GM18508 (cell line): ENCODE measurements at regions not wholly inside any gene's neighbourhood (a gene's known extent, or its start where the extent isn't known, plus 50 kb on each side); places are given as distances from the start of the nearest gene placed in this dataset.

Experiments
- ATAC-seq: cut with Tn5 transposase; IDR thresholded peaks from one replicate; pipeline ENCODE4 v1.9.1; 2021; ENCODE audit warnings: moderate number of reproducible peaks; ENCODE audit not compliant: insufficient read depth, unreplicated experiment

DNA sequence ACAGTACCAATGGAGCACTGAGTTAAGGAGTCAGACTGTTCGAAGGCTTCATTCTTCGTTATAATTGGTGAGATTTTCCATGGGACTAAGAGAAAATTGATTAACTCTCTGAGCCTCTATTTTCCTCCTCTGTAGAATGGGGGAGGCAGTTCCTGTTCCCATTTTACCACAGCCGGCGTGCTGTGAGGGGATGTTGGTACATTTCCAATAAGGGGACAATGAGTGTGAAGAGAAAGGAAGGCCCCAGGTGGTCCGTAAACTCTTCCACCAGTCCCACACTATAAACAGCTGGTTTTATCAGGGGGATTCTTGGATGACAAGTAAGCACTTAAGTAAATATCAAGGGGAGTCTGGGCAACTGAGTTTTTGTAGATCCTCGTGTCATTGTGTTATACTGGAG, 109.9 kb downstream of the DAD1 start:
- no peak for ATAC-seq

DNA sequence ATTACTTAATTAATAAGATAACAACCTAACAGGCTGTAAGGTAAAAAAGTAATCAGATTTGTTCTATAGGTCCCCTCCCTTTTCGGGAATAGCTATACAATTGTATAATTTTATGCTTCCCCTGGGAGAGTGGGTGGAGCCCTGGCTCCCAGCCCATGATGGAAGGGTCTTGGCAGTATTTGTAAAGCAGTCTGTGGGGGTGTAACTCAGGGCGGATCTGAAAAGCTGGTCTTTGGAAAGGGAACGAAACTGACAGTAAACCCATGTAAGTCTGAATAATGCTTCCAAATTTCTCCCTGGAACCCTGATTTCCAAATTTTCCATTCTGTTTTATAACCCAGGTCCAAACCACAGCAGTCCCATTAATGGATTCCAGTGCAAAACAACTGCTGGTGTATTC, 110.4 kb downstream of the DAD1 start:
- no peak for ATAC-seq

DNA sequence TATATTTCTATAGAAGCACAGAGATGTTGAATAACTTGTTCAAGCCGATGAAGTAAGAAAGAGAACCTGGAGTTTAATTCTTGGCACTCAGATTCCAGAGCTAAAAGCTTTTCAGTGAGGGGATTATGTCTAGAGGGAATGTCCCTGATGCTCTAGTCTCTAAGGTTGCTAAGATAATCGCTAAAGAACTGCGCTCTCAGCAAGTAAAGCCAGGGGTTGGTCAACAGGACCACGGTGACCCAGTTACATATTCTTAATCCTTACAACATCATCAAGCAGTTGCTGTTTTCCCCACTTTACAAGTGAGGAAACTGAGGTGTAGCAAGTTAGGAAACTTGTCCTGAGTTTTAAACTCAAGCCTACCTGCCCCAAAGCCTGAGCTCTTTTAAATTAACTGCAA, 110.8 kb downstream of the DAD1 start:
- ATAC-seq, result no peak

DNA sequence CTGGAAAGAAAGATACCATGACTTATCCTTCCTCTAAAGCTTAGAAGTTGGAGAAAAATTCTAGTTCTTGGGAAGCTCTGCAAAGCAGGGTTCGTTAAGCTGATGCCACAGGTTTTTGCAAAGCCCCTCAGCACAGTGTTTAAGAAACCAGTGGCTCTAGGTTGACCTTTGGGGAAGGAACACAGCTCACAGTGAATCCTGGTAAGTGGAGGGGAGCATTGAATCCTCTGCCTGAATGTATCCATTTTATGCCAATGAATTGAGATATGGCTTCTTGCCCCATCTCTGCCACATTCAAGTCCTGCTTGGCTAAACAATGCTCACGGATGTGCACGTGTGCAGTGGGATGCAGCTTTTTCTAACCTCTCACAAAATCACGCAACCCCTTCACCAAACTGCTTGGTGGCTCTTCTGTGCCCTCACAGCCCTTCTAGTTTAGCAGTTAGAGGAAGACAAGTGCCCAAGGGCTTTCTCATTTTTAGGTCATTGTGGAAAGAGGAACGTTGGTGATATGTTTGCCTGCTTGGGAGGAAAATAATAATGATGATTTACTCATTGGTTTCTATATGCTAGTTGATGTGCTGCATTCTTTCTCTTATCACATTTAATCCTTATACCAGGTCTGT, 111.3 kb downstream of the DAD1 start:
- no peak for ATAC-seq

DNA sequence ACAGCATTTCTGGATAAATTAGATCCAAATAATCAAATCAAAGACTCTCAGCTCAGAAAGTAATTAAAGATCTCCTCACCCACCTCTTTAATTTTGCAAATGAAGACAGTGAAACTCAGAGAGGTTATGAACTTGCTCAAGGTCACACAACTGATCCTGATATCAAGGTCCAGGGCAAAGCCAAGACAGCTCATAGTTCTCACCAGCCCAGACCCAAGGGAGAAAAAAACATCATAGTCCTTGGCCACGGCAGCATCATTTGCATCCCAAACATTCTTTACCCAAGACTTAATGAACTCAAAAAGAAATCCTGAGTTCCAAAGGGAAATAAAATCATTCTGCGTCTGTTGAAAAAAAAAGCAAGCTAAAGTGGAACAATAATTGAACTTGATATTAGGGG, 112.1 kb downstream of the DAD1 start:
- no peak for ATAC-seq

DNA sequence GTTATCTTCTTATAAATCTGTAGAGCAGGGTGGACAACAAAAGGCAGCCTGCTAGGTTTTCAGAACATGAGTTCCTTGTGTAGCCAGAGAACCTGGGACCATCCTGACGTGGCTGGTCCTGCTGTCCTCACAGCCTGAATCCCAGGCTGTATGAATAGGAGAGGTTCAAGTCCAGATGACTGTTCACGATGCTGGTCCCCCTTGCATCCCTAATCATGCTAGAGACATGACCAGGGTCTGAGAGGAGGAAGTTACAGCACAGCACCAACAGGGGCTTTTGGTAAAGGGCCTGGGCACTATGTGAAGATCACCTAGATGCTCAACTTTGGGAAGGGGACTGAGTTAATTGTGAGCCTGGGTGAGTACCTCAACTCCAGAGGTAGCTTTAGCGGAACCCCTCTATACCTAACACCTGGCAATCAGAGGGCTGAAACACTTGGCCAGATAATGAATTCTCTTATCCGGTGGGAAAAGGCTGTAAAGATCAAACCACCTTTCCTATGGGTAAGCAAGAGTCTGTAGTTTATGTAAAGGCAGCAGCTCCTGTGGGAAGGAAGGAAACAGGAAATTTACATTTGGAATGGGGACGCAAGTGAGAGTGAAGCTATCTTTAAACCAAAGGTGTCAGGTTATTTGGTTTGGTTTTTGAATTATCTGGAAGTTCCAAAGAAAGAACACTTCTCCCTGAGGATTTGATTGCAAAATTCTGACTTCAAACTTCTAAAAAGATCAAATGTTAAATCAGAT, 112.8 kb downstream of the DAD1 start:
- no peak for ATAC-seq

DNA sequence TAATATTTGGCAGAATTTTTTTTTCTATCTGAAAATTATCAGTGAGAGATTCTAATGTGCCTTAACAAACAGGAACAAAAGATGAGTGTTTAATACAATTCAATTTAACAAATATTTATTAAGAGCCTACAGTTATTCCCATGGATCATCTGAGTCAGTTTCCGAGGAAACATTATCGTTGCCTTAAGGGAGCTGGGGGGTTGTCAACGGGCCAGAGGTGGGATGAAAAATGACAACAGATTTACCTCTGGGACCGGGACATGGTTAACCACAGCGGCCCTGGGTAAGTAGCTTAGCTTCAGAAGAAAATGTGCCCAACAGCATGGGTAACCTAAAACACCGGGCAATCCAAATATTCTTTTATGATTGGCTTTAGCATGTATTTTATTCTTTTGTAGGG, 113.6 kb downstream of the DAD1 start:
- ATAC-seq, result no peak

DNA sequence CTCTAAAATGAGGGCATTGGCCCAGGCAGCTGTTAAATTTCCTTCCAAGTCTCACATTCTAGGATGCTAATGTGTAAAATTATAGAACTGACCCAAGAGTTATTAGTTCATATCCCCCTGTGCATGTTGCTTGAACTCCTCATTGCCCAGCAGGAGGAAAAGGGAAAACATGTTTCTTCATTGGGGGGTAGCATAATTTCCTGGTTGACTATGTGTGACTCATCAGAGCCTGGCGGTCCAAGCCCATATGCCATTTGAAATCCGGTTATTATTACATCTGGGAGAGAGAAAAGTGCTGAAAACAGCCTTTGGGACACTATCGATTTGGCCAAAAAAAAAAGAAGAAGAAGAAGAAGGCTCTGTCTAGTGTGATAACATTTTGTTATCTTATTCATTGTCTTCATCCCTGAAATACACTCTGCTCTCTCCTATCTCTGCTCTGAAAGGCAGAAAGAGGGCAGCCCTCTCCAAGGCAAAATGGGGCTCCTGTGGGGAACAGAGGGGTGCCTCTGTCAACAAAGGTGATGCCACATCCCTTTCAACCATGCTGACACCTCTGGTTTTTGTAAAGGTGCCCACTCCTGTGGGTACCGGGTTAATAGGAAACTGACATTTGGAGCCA, 114.2 kb downstream of the DAD1 start:
- no peak for ATAC-seq

DNA sequence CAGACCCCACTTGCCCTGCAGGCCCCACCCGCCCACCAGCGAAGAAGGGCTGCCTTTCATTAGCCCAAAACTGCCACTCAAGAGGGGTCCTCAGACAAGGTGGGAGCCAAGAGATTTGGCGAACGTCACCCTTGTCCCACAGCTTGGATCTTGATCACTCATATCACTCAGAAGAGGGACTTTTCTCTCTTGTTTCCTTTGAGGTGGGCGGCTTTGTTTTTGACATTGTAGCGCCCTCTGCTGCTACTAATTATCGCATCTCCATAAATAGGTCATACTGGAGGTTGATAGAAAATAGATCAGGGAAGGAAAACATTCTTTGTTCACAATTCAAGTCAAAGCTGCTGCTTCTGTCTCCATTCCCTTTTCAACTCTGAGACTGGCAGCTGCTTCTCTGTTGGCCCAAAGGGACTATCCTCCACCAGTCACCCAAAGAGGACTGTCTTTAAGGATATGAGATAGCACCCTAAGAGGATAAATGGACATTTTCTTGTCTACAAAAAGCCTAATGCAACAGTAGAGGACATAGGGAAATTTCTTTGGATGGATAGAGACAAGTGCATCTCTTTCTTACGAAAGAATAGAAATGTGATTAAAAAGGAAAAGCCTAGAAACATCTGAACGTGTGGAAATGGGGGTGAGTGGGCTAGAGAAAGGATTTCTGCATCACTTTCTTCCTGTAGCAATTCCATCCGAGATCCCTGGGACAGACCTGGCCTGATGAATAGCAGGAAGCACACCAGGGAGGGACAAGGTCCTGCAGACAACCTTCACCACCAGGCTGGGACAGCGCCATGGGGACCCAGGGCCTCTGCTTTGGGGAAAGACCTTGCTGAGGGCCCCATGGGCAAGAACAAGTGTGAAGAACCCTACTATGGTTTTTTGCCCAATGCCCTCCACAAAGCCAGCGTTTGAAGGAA, 115.8 kb downstream of the DAD1 start:
- no peak for ATAC-seq

DNA sequence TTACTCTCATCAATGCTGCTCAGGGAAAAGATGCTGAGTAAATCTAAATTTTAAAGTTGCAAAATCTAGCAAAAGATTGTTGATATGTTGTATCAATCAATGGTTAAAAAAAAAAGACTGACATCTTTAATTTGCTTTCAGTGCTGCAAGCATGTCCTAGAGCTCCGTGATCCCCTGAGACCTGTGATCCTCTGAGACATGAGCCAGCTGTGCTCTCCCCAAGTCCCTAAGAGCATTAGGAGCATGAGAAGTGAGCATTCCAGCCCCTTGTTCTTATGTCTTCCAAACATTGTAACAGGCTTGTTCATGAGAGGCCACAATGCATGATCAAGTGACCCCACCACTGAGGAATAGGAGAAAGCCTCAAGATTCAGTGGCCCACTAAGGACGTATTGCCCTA, 116.6 kb downstream of the DAD1 start:
- no peak for ATAC-seq

DNA sequence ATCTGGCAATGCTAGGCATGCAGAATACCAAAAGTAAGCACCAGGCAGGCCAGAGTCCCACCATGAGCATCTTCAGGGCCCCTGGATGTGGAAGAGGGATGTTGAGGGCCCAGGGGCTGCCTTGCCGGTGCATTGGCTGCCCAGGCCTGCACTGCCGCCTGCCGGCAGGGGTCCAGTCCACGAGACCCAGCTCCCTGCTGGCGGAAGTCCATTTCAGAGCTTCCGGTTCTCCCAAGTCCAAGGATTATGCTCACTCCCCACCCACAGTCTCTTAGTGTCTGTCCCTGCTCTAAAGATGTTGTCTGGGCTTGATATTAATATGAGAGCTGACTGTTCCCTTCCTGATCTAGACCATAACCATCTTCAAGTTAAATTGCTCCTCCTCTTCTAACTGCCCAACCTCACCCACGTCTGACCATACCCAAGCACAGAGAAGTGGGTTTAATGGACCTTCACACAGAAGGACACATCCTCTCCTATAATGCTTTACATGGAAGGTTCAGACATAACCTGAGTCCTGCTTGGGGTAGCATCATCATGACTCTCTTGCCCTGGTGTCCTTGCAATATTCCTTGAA, 117.4 kb downstream of the DAD1 start:
- no peak for ATAC-seq

DNA sequence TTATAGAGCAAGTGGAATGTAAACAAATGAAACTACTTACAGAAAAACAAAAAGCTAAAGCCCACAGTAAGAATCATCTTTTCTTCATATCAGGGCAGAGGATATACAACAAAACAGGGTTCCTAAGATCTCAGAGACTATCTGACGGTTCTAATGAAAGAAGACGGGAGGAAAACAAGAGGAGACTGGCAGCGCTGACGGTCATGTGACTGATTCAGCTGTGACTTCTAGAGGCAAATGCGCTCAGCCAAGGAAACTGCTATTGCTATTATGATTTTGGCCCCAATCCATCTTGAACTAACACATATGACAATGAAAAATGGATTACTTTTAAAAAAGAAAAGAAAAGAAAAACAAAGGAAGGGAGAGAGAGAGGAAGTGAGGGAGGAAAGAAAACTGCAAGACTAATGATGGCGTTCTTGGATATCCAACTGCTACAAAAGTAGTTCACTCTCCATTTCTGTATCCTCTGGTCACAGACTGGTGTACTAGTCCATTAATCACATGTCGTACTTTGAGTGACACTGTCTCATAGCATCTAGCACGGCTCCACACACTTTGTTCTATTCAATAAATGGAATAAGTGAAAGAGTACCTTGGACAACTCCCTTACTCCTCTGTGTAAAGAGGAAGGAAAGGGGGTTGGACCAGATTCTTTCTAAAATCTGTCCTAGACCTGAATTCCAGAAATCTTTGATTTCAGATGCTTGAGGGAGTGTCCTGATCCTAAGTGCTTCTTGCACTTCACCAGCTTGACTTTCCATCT, 119.3 kb downstream of the DAD1 start:
- ATAC-seq, result no peak

DNA sequence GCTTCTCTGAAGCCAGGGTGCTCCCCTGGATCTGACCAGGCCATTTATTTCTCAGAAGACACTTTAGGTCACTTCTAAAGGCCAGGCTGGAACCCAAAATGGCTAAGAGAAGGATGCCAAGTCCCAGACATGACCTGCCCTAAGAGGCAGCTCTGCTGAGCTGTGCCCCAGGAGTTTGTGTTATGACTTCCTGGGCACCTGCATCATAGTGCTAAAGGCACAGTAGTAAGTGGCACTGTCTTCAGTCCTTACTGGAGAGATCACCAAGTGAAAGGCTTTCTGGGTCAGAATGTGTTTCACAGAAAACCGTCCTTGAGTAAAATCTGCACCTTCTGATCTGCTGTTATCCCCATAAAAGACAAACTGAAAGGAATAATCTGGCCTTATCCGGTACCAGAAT, 120.2 kb downstream of the DAD1 start:
- ATAC-seq, result no peak

DNA sequence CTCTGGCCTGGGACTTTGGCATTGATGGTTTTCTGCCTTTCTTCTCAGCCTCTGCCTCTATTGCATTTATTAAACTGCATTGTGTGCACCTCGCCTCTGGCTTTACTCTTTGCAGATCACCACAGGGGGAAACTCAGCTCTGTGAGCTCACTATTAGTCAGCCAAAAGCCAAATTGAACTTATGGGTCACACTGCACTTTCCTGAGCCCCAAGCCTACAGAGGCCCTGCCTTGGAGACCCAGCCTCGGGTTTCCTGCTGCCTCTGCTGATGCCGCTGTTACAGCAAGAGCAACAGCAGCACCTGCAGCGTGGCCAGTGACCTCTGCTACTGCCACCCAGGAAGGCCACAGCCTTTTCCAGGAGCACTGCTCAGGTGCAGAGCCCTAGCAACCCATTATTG, 122.5 kb downstream of the DAD1 start:
- ATAC-seq, result no peak

DNA sequence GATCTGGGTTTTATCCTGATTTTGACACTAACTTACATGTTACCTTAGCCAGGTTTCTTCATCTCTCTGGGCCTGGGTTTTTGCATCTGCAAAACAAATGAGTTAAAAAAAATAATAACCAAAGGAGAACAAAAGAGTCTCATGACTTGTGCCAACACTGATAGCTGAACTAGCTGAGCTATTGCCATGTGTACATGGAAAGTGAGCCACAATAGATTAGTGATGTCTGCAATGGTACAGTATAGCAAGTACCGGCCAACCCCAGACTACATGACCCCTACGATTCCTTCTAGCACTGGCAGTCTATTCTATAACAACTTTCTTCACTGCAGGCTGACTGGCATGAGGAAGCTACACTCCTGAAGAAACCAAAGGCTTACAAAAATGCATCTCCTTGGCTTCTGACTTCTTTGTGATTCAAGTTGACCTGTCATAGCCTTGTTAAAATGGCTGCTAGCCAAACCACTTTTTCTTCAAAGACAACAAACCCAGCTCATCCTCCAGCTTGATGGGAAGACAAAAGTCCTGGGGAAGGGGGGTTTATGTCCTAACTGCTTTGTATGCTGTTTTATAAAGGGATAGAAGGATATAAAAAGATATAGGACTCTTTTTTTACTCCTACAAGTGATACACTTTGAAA, 123.7 kb downstream of the DAD1 start:
- no peak for ATAC-seq

DNA sequence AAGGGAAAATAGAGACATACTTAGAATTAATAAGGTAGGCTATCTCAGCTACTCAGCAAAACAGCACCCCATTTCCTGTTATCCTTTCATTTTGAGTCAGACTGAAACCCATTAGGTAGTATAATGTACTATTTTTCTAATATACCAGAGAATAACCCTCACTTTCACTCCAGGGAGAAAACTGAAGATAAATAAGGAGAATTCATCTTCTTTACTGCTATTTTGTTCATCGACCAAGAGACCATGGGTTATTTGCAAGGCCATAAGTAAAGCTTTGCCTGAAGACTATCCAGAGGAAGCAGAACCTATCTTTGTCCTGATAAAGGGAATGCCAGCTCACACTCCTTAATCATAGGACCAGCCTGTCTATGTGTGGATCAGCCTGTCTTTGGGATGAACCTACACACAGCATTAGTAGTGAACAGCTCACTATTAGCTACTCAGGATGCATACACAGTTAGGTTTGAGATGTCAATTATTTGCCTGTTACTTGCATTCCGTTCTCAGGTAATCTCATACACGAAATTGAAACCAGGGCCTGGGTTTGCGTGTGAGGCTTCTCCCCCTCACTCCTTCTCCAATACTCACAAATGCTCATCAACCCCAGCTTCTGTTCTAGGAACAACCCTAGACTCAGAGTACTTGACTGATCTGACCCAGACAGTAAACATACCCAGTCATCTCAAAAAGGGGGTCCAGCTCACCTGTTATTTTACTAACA, 124.4 kb downstream of the DAD1 start:
- peak; percentile 63 for ATAC-seq

DNA sequence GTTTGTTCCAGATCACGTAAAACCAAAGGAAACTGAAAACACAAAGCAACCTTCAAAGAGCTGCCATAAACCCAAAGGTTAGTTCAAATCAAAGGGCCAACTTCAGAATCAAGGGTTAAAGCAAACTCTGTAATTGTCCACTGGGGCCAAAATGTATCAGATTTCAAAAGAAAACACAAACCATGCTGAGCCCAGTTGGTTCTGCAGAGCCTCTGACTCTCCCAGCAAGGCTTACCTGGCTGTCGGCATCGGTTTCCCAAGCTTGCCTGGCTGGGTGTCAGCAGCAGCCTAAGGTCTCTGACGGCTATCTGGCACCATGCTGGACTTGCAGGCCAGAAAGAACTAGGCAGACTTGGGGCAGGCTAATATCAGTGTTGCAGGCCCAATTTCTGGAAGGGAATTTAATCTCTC, 125.3 kb downstream of the DAD1 start:
- ATAC-seq, result no peak

DNA sequence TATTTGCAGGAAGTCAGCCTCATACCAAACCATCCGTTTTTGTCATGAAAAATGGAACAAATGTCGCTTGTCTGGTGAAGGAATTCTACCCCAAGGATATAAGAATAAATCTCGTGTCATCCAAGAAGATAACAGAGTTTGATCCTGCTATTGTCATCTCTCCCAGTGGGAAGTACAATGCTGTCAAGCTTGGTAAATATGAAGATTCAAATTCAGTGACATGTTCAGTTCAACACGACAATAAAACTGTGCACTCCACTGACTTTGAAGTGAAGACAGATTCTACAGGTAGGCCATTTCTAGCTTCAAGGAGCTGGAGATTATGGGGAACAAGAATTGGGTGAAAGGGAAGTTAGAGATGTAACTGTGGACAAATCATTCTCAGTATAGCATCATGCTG, 126.1 kb downstream of the DAD1 start:
- no peak for ATAC-seq
